ENCODE measurements at regions not wholly inside any gene's neighbourhood (a gene's known extent, or its start where the extent isn't known, plus 50 kb on each side); places are given as distances from the start of the nearest gene placed in this dataset.
"Not testable (repeated sequence)": the region's sequence is repeated elsewhere in the genome, so short reads cannot be mapped to it uniquely, and the experiment has no call there.

- no peak for DNase-seq (ENCODE audit: low read depth in 6 of 9, low spot score in 9 of 9)
- H3K36me3 ChIP-seq (ENCODE audit: control insufficient read depth in 2 of 2, insufficient read depth in 2 of 2, low read length in 1 of 2) = no peaks in the 10 kb centered on the region
- no peaks in the 10 kb centered on the region for H3K4me1 ChIP-seq (ENCODE audit: control insufficient read depth in 2 of 2, insufficient read depth in 2 of 2, low read length in 2 of 2)
- H3K4me3 ChIP-seq (ENCODE audit: low read length in 2 of 2) = no peak overlapping the region
- no peaks in the 10 kb centered on the region for H3K27me3 ChIP-seq (ENCODE audit: control insufficient read depth in 2 of 2, insufficient read depth in 1 of 2, low read length in 1 of 2)
- 94% methylated on average over 1 of the region's 1 CpG for WGBS
- H3K9me3 ChIP-seq (ENCODE audit: control insufficient read depth in 2 of 2, insufficient read depth in 1 of 2, low read length in 1 of 2) = no peaks in the 10 kb centered on the region
- H3K27ac ChIP-seq (ENCODE audit: low read depth in 1 of 2, low read length in 1 of 2) = no peak overlapping the region
Observed at GRCh38 chr5:130845049-130845765, 319.8 kb downstream of the HINT1 start.

- peak overlapping the region; percentile 4 to 8 for H3K4me3 ChIP-seq (ENCODE audit: low read length in 2 of 2)
- H3K4me1 ChIP-seq (ENCODE audit: control insufficient read depth in 2 of 2, insufficient read depth in 2 of 2, low read length in 2 of 2) = no peaks in the 10 kb centered on the region
- no peaks in the 10 kb centered on the region for H3K27me3 ChIP-seq (ENCODE audit: control insufficient read depth in 2 of 2, insufficient read depth in 1 of 2, low read length in 1 of 2)
- no peak overlapping the region for H3K27ac ChIP-seq (ENCODE audit: low read depth in 1 of 2, low read length in 1 of 2)
- peak in 4 of 9 donors; percentile 0 to 47 (median 10) for DNase-seq (ENCODE audit: low read depth in 6 of 9, low spot score in 9 of 9)
- H3K36me3 ChIP-seq (ENCODE audit: control insufficient read depth in 2 of 2, insufficient read depth in 2 of 2, low read length in 1 of 2) = no peaks in the 10 kb centered on the region
- H3K9me3 ChIP-seq (ENCODE audit: control insufficient read depth in 2 of 2, insufficient read depth in 1 of 2, low read length in 1 of 2) = no peaks in the 10 kb centered on the region
- 50% methylated on average over 6 of the region's 6 CpGs for WGBS
Observed at GRCh38 chr5:130836729-130837649, 328.1 kb downstream of the HINT1 start.

GRCh38 chr5:130817598-130818384, 347.3 kb downstream of the HINT1 start:
- not testable (repeated sequence) for H3K27me3 ChIP-seq (ENCODE audit: control insufficient read depth in 2 of 2, insufficient read depth in 1 of 2, low read length in 1 of 2); H3K9me3 ChIP-seq (ENCODE audit: control insufficient read depth in 2 of 2, insufficient read depth in 1 of 2, low read length in 1 of 2); DNase-seq (ENCODE audit: low read depth in 6 of 9, low spot score in 9 of 9); H3K27ac ChIP-seq (ENCODE audit: low read depth in 1 of 2, low read length in 1 of 2); H3K36me3 ChIP-seq (ENCODE audit: control insufficient read depth in 2 of 2, insufficient read depth in 2 of 2, low read length in 1 of 2); H3K4me3 ChIP-seq (ENCODE audit: low read length in 2 of 2); H3K4me1 ChIP-seq (ENCODE audit: control insufficient read depth in 2 of 2, insufficient read depth in 2 of 2, low read length in 2 of 2)
- WGBS = 94% methylated on average over 28 of the region's 28 CpGs

GRCh38 chr5:130815246-130815645, 349.8 kb downstream of the HINT1 start:
- Histone ChIP-seq H3K4me1 (ENCODE audit: control insufficient read depth in 2 of 2, insufficient read depth in 2 of 2, low read length in 2 of 2) (no peaks in the 10 kb centered on the region), H3K27ac (ENCODE audit: low read depth in 1 of 2, low read length in 1 of 2) (no peak overlapping the region), H3K27me3 (ENCODE audit: control insufficient read depth in 2 of 2, insufficient read depth in 1 of 2, low read length in 1 of 2) (no peaks in the 10 kb centered on the region), H3K9me3 (ENCODE audit: control insufficient read depth in 2 of 2, insufficient read depth in 1 of 2, low read length in 1 of 2) (no peaks in the 10 kb centered on the region), H3K36me3 (ENCODE audit: control insufficient read depth in 2 of 2, insufficient read depth in 2 of 2, low read length in 1 of 2) (no peaks in the 10 kb centered on the region), H3K4me3 (ENCODE audit: low read length in 2 of 2) (no peak overlapping the region)
- DNase-seq (ENCODE audit: low read depth in 6 of 9, low spot score in 9 of 9) = no peak

GRCh38 chr5:130808691-130809090, 356.4 kb downstream of the HINT1 start:
- no peak for DNase-seq (ENCODE audit: low read depth in 6 of 9, low spot score in 9 of 9)
- Histone ChIP-seq H3K4me3 (ENCODE audit: low read length in 2 of 2) (no peak overlapping the region), H3K36me3 (ENCODE audit: control insufficient read depth in 2 of 2, insufficient read depth in 2 of 2, low read length in 1 of 2) (no peaks in the 10 kb centered on the region), H3K27me3 (ENCODE audit: control insufficient read depth in 2 of 2, insufficient read depth in 1 of 2, low read length in 1 of 2) (no peaks in the 10 kb centered on the region), H3K4me1 (ENCODE audit: control insufficient read depth in 2 of 2, insufficient read depth in 2 of 2, low read length in 2 of 2) (no peaks in the 10 kb centered on the region), H3K27ac (ENCODE audit: low read depth in 1 of 2, low read length in 1 of 2) (no peak overlapping the region), H3K9me3 (ENCODE audit: control insufficient read depth in 2 of 2, insufficient read depth in 1 of 2, low read length in 1 of 2) (no peaks in the 10 kb centered on the region)
- 93% methylated on average over 4 of the region's 4 CpGs for WGBS

GRCh38 chr5:130805648-130806047, 359.4 kb downstream of the HINT1 start:
- Histone ChIP-seq H3K27me3 (ENCODE audit: control insufficient read depth in 2 of 2, insufficient read depth in 1 of 2, low read length in 1 of 2) (no peaks in the 10 kb centered on the region), H3K4me3 (ENCODE audit: low read length in 2 of 2) (no peak overlapping the region), H3K36me3 (ENCODE audit: control insufficient read depth in 2 of 2, insufficient read depth in 2 of 2, low read length in 1 of 2) (no peaks in the 10 kb centered on the region), H3K4me1 (ENCODE audit: control insufficient read depth in 2 of 2, insufficient read depth in 2 of 2, low read length in 2 of 2) (no peaks in the 10 kb centered on the region), H3K27ac (ENCODE audit: low read depth in 1 of 2, low read length in 1 of 2) (no peak overlapping the region), H3K9me3 (ENCODE audit: control insufficient read depth in 2 of 2, insufficient read depth in 1 of 2, low read length in 1 of 2) (no peaks in the 10 kb centered on the region)
- WGBS = 68% methylated on average over 2 of the region's 2 CpGs
- no peak for DNase-seq (ENCODE audit: low read depth in 6 of 9, low spot score in 9 of 9)

GRCh38 chr5:130805036-130805435, 360.0 kb downstream of the HINT1 start:
- Histone ChIP-seq H3K27me3 (ENCODE audit: control insufficient read depth in 2 of 2, insufficient read depth in 1 of 2, low read length in 1 of 2) (no peaks in the 10 kb centered on the region), H3K4me3 (ENCODE audit: low read length in 2 of 2) (no peak overlapping the region), H3K4me1 (ENCODE audit: control insufficient read depth in 2 of 2, insufficient read depth in 2 of 2, low read length in 2 of 2) (no peaks in the 10 kb centered on the region), H3K36me3 (ENCODE audit: control insufficient read depth in 2 of 2, insufficient read depth in 2 of 2, low read length in 1 of 2) (no peaks in the 10 kb centered on the region), H3K27ac (ENCODE audit: low read depth in 1 of 2, low read length in 1 of 2) (no peak overlapping the region), H3K9me3 (ENCODE audit: control insufficient read depth in 2 of 2, insufficient read depth in 1 of 2, low read length in 1 of 2) (no peaks in the 10 kb centered on the region)
- DNase-seq (ENCODE audit: low read depth in 6 of 9, low spot score in 9 of 9) = no peak

GRCh38 chr5:130801963-130802362, 363.1 kb downstream of the HINT1 start:
- H3K4me1 ChIP-seq (ENCODE audit: control insufficient read depth in 2 of 2, insufficient read depth in 2 of 2, low read length in 2 of 2) = no peaks in the 10 kb centered on the region
- DNase-seq (ENCODE audit: low read depth in 6 of 9, low spot score in 9 of 9) = no peak
- no peaks in the 10 kb centered on the region for H3K9me3 ChIP-seq (ENCODE audit: control insufficient read depth in 2 of 2, insufficient read depth in 1 of 2, low read length in 1 of 2)
- 99% methylated on average over 2 of the region's 2 CpGs for WGBS
- no peaks in the 10 kb centered on the region for H3K27me3 ChIP-seq (ENCODE audit: control insufficient read depth in 2 of 2, insufficient read depth in 1 of 2, low read length in 1 of 2)
- no peaks in the 10 kb centered on the region for H3K36me3 ChIP-seq (ENCODE audit: control insufficient read depth in 2 of 2, insufficient read depth in 2 of 2, low read length in 1 of 2)
- no peak overlapping the region for H3K27ac ChIP-seq (ENCODE audit: low read depth in 1 of 2, low read length in 1 of 2)
- H3K4me3 ChIP-seq (ENCODE audit: low read length in 2 of 2) = no peak overlapping the region

GRCh38 chr5:130799015-130799414, 366.0 kb downstream of the HINT1 start:
- Histone ChIP-seq H3K4me1 (ENCODE audit: control insufficient read depth in 2 of 2, insufficient read depth in 2 of 2, low read length in 2 of 2) (no peaks in the 10 kb centered on the region), H3K4me3 (ENCODE audit: low read length in 2 of 2) (no peak overlapping the region), H3K27ac (ENCODE audit: low read depth in 1 of 2, low read length in 1 of 2) (no peak overlapping the region), H3K36me3 (ENCODE audit: control insufficient read depth in 2 of 2, insufficient read depth in 2 of 2, low read length in 1 of 2) (no peaks in the 10 kb centered on the region), H3K9me3 (ENCODE audit: control insufficient read depth in 2 of 2, insufficient read depth in 1 of 2, low read length in 1 of 2) (no peaks in the 10 kb centered on the region), H3K27me3 (ENCODE audit: control insufficient read depth in 2 of 2, insufficient read depth in 1 of 2, low read length in 1 of 2) (no peaks in the 10 kb centered on the region)
- DNase-seq (ENCODE audit: low read depth in 6 of 9, low spot score in 9 of 9) = no peak
